Heart left ventricle (tissue), 16 donors: ENCODE measurements at regions not wholly inside any gene's neighbourhood (a gene's known extent, or its start where the extent isn't known, plus 50 kb on each side); places are given as distances from the start of the nearest gene placed in this dataset.
A peak's percentile ranks its signal among the peaks of the same experiment; 100 is the strongest.

Experiments
- ATAC-seq, 4 donors: fragments of 200-7000 bp; cut with Tn5 transposase; one replicate each; pipeline ENCODE4 v1.9.1; 2020 to 2022; ENCODE audit warnings: moderate library complexity in 4 of 4, mild to moderate bottlenecking in 3 of 4, moderate number of reproducible peaks in 1 of 4
- DNase-seq, 5 donors: peaks; one replicate each; pipeline ENCODE4 v3.0.0-alpha.2; 2020
- H3K27ac ChIP-seq, 12 donors: fragments of 200-600 bp; sonication (generic) in 4 of 12; one replicate each; pipeline versions ENCODE4 v1.5.0 to v1.8.0; 2016 to 2022; ENCODE audit warnings: mild to moderate bottlenecking in 2 of 12
- H3K27me3 ChIP-seq, 9 donors: fragments of 200-600 bp; sonication (generic) in 2 of 9; one replicate each; pipeline versions ENCODE4 v1.5.1 to v1.8.0; 2016 to 2022; ENCODE audit warnings: mild to moderate bottlenecking in 3 of 9
- H3K36me3 ChIP-seq, 9 donors: fragments of 200-600 bp; sonication (generic) in 2 of 9; one replicate each; pipeline versions ENCODE4 v1.5.0 to v1.8.0; 2018 to 2022; ENCODE audit warnings: mild to moderate bottlenecking in 2 of 9
- H3K4me1 ChIP-seq, 12 donors: fragments of 200-600 bp; sonication (generic) in 4 of 12; one replicate each; pipeline versions ENCODE4 v1.5.0 to v1.8.0; 2016 to 2022; ENCODE audit warnings: mild to moderate bottlenecking in 3 of 12
- H3K4me3 ChIP-seq, 12 donors: fragments of 200-600 bp; sonication (generic) in 4 of 12; one replicate each; pipeline versions ENCODE4 v1.5.0 to v1.8.0; 2017 to 2022; ENCODE audit warnings: mild to moderate bottlenecking in 9 of 12, moderate library complexity in 4 of 12
- H3K9me3 ChIP-seq, 12 donors: fragments of 200-600 bp; sonication (generic) in 4 of 12; one replicate each; pipeline versions ENCODE4 v1.5.0 to v1.8.0; 2016 to 2022; ENCODE audit warnings: mild to moderate bottlenecking in 1 of 12
- POLR2A ChIP-seq, 2 donors: fragments of 450-650 bp; IDR thresholded peaks; one replicate each; pipeline ENCODE4 v1.6.1; 2017; ENCODE audit warnings: antibody characterized with exemption in 2 of 2, mild to moderate bottlenecking in 2 of 2, moderate library complexity in 2 of 2
- WGBS, 4 donors: extraction: QIAGEN DNeasy Blood & Tissue Kit in 2 of 4; methylation state at CpG; one replicate each; pipeline versions ENCODE4 v1.1.5 to v1.1.7; 2013 to 2018; 5-methylcytosine and 5-hydroxymethylcytosine counted together
- intact Hi-C, 10 donors: fragments of 100-400 bp; cut with DNase I; formaldehyde crosslinking; loops; one replicate each; pipeline versions ENCODE4 v1.11.1 to v1.14.2; 2022
- TF ChIP-seq, protein P1 (sequence below), 12 donors: fragments of 200-600 bp; sonication (generic) in 4 of 12; IDR thresholded peaks; one replicate each; pipeline versions ENCODE4 v1.5.0 to v1.8.0; 2018 to 2022; ENCODE audit warnings: antibody characterized with exemption in 12 of 12, mild to moderate bottlenecking in 5 of 12
- donor health status: ischemic (EF 13 %, LVEDD 7.1; RV severe dilation, severe dysfunction).
- donor health status: healthy with polysubstance abuse.
- donor health status: DM: no; HTN: yes; CAD: no.
- donor health status: DM: no; HTN: no; CAD: no.
- donor health status: ischemic (EF 25% LVEDD 6.9; RV normal size, moderate dysfunction).
- donor health status: ischemic (EF 25% LVEDD 5.7; RV mildly dilated, moderate dysfunction).
- donor health status: healthy.
- donor health status: DM: yes; HTN: yes; CAD: no.
- donor health status: ischemic (EF 35%, LVEDD 5.7; RV mildly dilated, moderate dysfunction).
- donor health status: nonischemic (EF 11% LVEDD 7.7; RV severe dilation, severe dysfunction).
- donor health status: DM: yes; HTN: yes; CAD: no.
- donor health status: PGD.
- donor health status: ischemic (EF 29% LVEDD 5.4; RV normal size, mild dysfunction).
- donor health status: nonischemic (EF 23%, LVEDD 6.1; RV moderate dilation, normal function).

DNA sequence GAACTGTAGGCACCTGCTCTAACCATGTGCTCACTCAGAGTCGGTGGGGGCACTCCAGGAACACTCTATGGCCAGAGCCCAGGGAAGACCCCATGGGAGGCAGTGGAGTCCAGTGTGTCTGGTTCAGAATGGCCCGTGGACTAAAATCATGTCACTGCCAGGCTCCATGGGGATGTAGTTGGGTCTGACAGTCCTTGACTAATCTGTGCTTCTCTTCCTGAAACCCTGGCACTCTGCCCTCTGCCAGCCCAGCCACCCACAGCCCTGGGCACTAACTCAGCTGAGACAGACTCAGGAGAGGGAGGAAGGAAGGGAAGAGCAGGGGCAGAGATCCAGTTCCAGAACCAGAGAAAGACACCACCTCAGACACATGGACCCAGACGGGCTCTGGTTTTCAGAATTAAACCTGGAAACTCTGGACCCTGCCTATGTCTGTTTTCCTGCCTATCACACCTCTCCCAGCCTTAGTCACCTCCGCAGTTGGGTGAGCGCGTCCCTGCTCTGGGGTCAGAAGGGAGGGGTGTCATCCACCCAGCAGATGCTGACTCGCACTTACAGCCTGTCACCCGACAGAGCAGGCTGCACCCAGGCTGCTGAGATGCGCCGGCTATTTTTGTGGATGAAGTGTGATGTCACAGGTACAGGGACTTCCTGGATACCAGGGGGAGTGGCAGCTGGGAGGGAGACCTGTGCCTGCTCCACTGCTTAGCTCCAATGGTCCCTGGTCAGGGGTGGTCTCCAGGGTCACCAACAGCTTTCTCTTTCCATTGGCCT lies 56.8 kb upstream of the INSYN1 start:
- Histone ChIP-seq H3K4me1 (peaks cover 0 to 14% (median 0%) of the 10 kb centered on the region in 12 donors), H3K4me3 (no peak overlapping the region), H3K27ac (peak overlapping the region in 3 of 12 donors; percentile 42 to 79 (median 43)), H3K36me3 (no peaks in the 10 kb centered on the region), H3K27me3 (no peaks in the 10 kb centered on the region), H3K9me3 (no peaks in the 10 kb centered on the region)
- ATAC-seq (peak; percentile 70 to 87 (median 86)), DNase-seq (peak in 4 of 5 donors; percentile 26 to 70 (median 46))
- WGBS, 4 donors, result 15 to 45% (median 44%) methylated on average over 8 to 10 of the region's 10 CpGs
- TF ChIP-seq POLR2A (IDR thresholded peaks at IDR 0.05), result no peak
- TF ChIP-seq, protein P1, sequence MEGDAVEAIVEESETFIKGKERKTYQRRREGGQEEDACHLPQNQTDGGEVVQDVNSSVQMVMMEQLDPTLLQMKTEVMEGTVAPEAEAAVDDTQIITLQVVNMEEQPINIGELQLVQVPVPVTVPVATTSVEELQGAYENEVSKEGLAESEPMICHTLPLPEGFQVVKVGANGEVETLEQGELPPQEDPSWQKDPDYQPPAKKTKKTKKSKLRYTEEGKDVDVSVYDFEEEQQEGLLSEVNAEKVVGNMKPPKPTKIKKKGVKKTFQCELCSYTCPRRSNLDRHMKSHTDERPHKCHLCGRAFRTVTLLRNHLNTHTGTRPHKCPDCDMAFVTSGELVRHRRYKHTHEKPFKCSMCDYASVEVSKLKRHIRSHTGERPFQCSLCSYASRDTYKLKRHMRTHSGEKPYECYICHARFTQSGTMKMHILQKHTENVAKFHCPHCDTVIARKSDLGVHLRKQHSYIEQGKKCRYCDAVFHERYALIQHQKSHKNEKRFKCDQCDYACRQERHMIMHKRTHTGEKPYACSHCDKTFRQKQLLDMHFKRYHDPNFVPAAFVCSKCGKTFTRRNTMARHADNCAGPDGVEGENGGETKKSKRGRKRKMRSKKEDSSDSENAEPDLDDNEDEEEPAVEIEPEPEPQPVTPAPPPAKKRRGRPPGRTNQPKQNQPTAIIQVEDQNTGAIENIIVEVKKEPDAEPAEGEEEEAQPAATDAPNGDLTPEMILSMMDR (IDR thresholded peaks at IDR 0.05), result no peak
- intact Hi-C loops, result no loop called here

DNA sequence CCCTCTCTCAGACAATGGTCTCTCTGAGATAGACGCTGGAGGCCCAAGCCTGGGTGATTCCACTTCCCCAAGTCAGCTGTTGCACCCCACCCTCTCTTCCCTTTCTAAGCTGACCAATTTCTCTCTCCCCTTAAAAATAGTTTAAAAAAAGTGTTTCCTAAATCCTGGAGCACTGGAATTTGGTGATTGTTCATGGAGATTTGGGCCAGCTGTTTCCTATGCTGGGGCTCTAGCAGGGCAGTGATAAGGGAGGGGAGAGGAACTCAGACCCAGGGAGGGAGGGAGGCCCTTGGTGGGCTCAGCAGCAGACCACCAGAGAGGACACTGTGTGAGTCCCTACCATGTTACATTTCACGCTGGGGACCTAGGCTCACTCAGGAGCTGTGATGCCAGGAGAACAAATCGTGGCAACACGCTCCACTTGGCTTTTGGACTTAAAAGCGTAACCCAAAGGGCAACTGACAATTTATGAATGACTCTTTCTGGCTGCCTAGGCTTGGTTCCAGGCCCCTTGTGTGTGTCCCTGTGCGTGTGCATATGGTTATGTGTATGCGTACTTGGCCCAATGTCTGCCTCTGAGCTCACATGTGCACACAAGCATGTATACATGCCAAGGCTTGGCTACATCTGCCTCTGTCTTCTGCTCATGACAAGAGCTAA lies 59.8 kb upstream of the INSYN1 start:
- H3K4me3 ChIP-seq, result no peak overlapping the region
- DNase-seq (no peak), ATAC-seq (no peak)
- H3K4me1 ChIP-seq, result peaks cover 0 to 14% (median 0%) of the 10 kb centered on the region in 12 donors
- H3K36me3 ChIP-seq, result no peaks in the 10 kb centered on the region
- no peak overlapping the region for H3K27ac ChIP-seq
- 74 to 79% (median 76%) methylated on average over 5 to 7 of the region's 7 CpGs for WGBS, 4 donors
- no peak for TF ChIP-seq POLR2A (IDR thresholded peaks at IDR 0.05)
- TF ChIP-seq, protein P1 (IDR thresholded peaks at IDR 0.05), result no peak
- intact Hi-C loops, result no loop called here
- no peaks in the 10 kb centered on the region for H3K9me3 ChIP-seq
- H3K27me3 ChIP-seq, result no peaks in the 10 kb centered on the region

DNA sequence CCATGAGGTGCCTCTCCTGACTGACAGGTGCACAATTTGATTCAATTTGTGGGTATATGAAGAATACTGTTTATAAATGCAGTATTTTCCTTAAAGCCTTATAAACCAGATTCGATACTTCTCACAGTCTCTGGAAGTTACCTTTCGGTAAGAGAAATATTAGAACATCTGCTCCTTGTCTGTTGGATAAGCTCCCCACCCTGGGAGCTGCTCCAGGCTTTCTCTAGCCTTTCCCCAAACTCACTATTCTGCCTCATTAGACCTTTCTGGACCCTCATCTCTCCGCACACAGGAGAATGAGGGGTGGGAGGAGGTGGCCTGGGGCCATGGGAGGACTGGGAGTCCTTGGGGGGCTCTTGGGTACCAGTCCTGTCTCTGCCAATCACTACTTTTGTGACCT lies 59.8 kb upstream of the TBC1D21 start:
- no peak for TF ChIP-seq POLR2A (IDR thresholded peaks at IDR 0.05)
- TF ChIP-seq, protein P1 (IDR thresholded peaks at IDR 0.05), result no peak
- intact Hi-C loops, result no loop called here
- Histone ChIP-seq H3K4me3 (no peak overlapping the region), H3K36me3 (no peaks in the 10 kb centered on the region), H3K27me3 (no peaks in the 10 kb centered on the region), H3K4me1 (peaks cover 0 to 14% (median 0%) of the 10 kb centered on the region in 12 donors), H3K9me3 (no peaks in the 10 kb centered on the region), H3K27ac (no peak overlapping the region)
- 77 to 84% (median 79%) methylated on average over 3 of the region's 3 CpGs for WGBS, 4 donors
- DNase-seq (no peak), ATAC-seq (no peak)

DNA sequence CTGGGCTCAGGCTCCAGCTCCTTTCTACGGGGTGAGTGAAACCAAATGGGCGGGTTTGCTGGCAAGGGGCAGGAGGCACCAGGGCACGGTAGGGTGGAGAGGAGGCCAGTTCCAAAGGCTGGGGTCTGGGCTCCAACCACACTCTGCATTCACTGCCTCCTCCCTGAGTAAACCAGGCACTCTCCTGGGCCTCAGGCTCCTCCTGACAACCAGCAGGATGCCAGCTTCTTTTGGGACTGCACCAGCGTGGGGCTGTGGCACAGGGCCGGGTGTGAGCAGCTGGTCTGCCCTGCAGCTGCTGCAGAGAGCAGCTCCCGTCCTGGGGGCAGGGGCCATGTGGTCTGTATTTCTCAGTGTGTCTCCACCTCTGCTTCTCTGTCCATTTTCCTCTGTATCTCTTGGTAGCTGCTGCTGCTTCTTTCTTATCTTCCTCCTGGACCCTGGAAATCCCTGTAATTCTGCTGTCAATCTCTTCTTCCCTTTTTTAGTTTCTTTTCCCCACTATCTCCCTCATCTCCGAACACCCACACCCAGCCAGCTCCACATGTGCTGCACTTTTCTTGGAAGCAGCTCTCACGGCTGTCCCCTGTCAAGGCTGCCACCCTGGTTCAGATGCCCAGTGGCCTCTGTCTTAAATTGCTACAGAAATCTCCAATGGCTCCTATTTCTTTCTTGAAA lies 54.9 kb upstream of the TBC1D21 start:
- Histone ChIP-seq H3K4me3 (no peak overlapping the region), H3K4me1 (no peaks in the 10 kb centered on the region), H3K27me3 (no peaks in the 10 kb centered on the region), H3K9me3 (no peaks in the 10 kb centered on the region), H3K36me3 (no peaks in the 10 kb centered on the region), H3K27ac (no peak overlapping the region)
- intact Hi-C loops, result no loop called here
- TF ChIP-seq POLR2A (IDR thresholded peaks at IDR 0.05), result no peak
- TF ChIP-seq, protein P1 (IDR thresholded peaks at IDR 0.05), result no peak
- ATAC-seq (no peak), DNase-seq (no peak)
- 48 to 61% (median 58%) methylated on average over 8 of the region's 8 CpGs for WGBS, 4 donors
